Activated T-helper 2 cell treated with anti-CD3 and anti-CD28 coated beads, Interferon-gamma antibody, Interleukin-2, Interleukin-4, amounts not matched to agents 10 μg/mL and 5 μg/mL and 100 μg/mL, durations not matched to agents 14 hours and 24 hours and 36 hours (primary cell): ENCODE measurements at regions not wholly inside any gene's neighbourhood (a gene's known extent, or its start where the extent isn't known, plus 50 kb on each side); places are given as distances from the start of the nearest gene placed in this dataset.
"Not testable (repeated sequence)": the region's sequence is repeated elsewhere in the genome, so short reads cannot be mapped to it uniquely, and the experiment has no call there.

Experiments
- DNase-seq: peaks from one replicate; pipeline ENCODE4 v3.0.0; 2021; ENCODE audit warnings: low spot score
- H3K27ac Mint-ChIP-seq: one replicate; pipeline ENCODE4 v1.8.0; 2021; ENCODE audit warnings: mixed read lengths
- H3K27me3 Mint-ChIP-seq: one replicate; pipeline ENCODE4 v1.8.0; 2021; ENCODE audit warnings: low read depth, mixed read lengths
- H3K36me3 Mint-ChIP-seq: one replicate; pipeline ENCODE4 v1.8.0; 2021; ENCODE audit warnings: low read depth, mixed read lengths
- H3K4me1 Mint-ChIP-seq: one replicate; pipeline ENCODE4 v1.8.0; 2021; ENCODE audit warnings: low read depth, mixed read lengths
- H3K4me3 Mint-ChIP-seq: one replicate; pipeline ENCODE4 v1.8.0; 2021; ENCODE audit warnings: low read depth, mild to moderate bottlenecking, moderate library complexity, mixed read lengths
- H3K9me3 Mint-ChIP-seq: one replicate; pipeline ENCODE4 v1.8.0; 2021; ENCODE audit warnings: mixed read lengths
- intact Hi-C: fragments of 100-400 bp; cut with micrococcal nuclease; formaldehyde crosslinking; loops from one replicate; pipeline ENCODE4 v1.15.1; 2023

- Mint-ChIP-seq H3K9me3 (no peaks in the 10 kb centered on the region), H3K36me3 (no peaks in the 10 kb centered on the region), H3K27ac (no peak overlapping the region), H3K4me1 (no peaks in the 10 kb centered on the region), H3K27me3 (no peaks in the 10 kb centered on the region), H3K4me3 (no peak overlapping the region)
- intact Hi-C loops: no loop called here
- no peak for DNase-seq
These were observed 610.5 kb upstream of the MAN1A1 start for GRCh38 chr6:119960036-119960435.

- no peaks in the 10 kb centered on the region for H3K9me3 Mint-ChIP-seq
- H3K4me1 Mint-ChIP-seq: no peaks in the 10 kb centered on the region
- DNase-seq: no peak
- H3K27ac Mint-ChIP-seq: no peak overlapping the region
- intact Hi-C loops: no loop called here
- no peak overlapping the region for H3K4me3 Mint-ChIP-seq
- no peaks in the 10 kb centered on the region for H3K36me3 Mint-ChIP-seq
- H3K27me3 Mint-ChIP-seq: no peaks in the 10 kb centered on the region
These were observed 607.6 kb upstream of the MAN1A1 start for GRCh38 chr6:119957195-119957594.

- Mint-ChIP-seq H3K4me3 (no peak overlapping the region), H3K4me1 (no peaks in the 10 kb centered on the region), H3K36me3 (no peaks in the 10 kb centered on the region), H3K9me3 (no peaks in the 10 kb centered on the region), H3K27ac (no peak overlapping the region), H3K27me3 (no peaks in the 10 kb centered on the region)
- no peak for DNase-seq
- intact Hi-C loops: no loop called here
These were observed 603.1 kb upstream of the MAN1A1 start for GRCh38 chr6:119952696-119953095.

- Mint-ChIP-seq H3K27ac (no peak overlapping the region), H3K9me3 (no peaks in the 10 kb centered on the region), H3K4me1 (no peaks in the 10 kb centered on the region), H3K4me3 (no peak overlapping the region), H3K36me3 (no peaks in the 10 kb centered on the region), H3K27me3 (no peaks in the 10 kb centered on the region)
- intact Hi-C loops: no loop called here
- DNase-seq: no peak
These were observed 601.1 kb upstream of the MAN1A1 start for GRCh38 chr6:119950681-119951080.

- DNase-seq: no peak
- Mint-ChIP-seq H3K4me3 (no peak overlapping the region), H3K36me3 (no peaks in the 10 kb centered on the region), H3K4me1 (no peaks in the 10 kb centered on the region), H3K27me3 (no peaks in the 10 kb centered on the region), H3K27ac (no peak overlapping the region), H3K9me3 (no peaks in the 10 kb centered on the region)
- intact Hi-C loops: no loop called here
These were observed 592.7 kb upstream of the MAN1A1 start for GRCh38 chr6:119942078-119942752.

GRCh38 chr6:119938752-119939151, 589.2 kb upstream of the MAN1A1 start:
- H3K9me3 Mint-ChIP-seq: no peaks in the 10 kb centered on the region
- H3K27me3 Mint-ChIP-seq: no peaks in the 10 kb centered on the region
- intact Hi-C loops: no loop called here

GRCh38 chr6:119934816-119935215, 585.3 kb upstream of the MAN1A1 start:
- intact Hi-C loops: no loop called here
- Mint-ChIP-seq H3K4me1 (no peaks in the 10 kb centered on the region), H3K36me3 (no peaks in the 10 kb centered on the region), H3K9me3 (no peaks in the 10 kb centered on the region), H3K4me3 (no peak overlapping the region), H3K27ac (no peak overlapping the region), H3K27me3 (no peaks in the 10 kb centered on the region)
- DNase-seq: no peak

More at GRCh38 chr6:119938752-119939151, 589.2 kb upstream of the MAN1A1 start:
- no peak for DNase-seq
- H3K27ac Mint-ChIP-seq: no peak overlapping the region
- H3K36me3 Mint-ChIP-seq: no peaks in the 10 kb centered on the region
- H3K4me1 Mint-ChIP-seq: no peaks in the 10 kb centered on the region
- H3K4me3 Mint-ChIP-seq: no peak overlapping the region

GRCh38 chr6:119929121-119929520, 579.6 kb upstream of the MAN1A1 start:
- no peaks in the 10 kb centered on the region for H3K36me3 Mint-ChIP-seq
- H3K4me3 Mint-ChIP-seq: no peak overlapping the region
- intact Hi-C loops: no loop called here
- H3K4me1 Mint-ChIP-seq: no peaks in the 10 kb centered on the region
- no peaks in the 10 kb centered on the region for H3K27me3 Mint-ChIP-seq
- H3K9me3 Mint-ChIP-seq: peaks cover 16% of the 10 kb centered on the region
- DNase-seq: no peak
- H3K27ac Mint-ChIP-seq: no peak overlapping the region

- H3K27ac Mint-ChIP-seq, intact Hi-C loops, DNase-seq, H3K27me3 Mint-ChIP-seq, H3K4me3 Mint-ChIP-seq, H3K36me3 Mint-ChIP-seq, H3K4me1 Mint-ChIP-seq: not testable (repeated sequence)
- peaks cover 46% of the 10 kb centered on the region for H3K9me3 Mint-ChIP-seq
These were observed 575.3 kb upstream of the MAN1A1 start for GRCh38 chr6:119924888-119925287.

- Mint-ChIP-seq H3K4me3 (no peak overlapping the region), H3K9me3 (peaks cover 46% of the 10 kb centered on the region), H3K4me1 (no peaks in the 10 kb centered on the region), H3K27ac (no peak overlapping the region), H3K36me3 (no peaks in the 10 kb centered on the region), H3K27me3 (no peaks in the 10 kb centered on the region)
- intact Hi-C loops: no loop called here
- DNase-seq: no peak
These were observed 573.3 kb upstream of the MAN1A1 start for GRCh38 chr6:119922814-119923213.

- H3K4me3 Mint-ChIP-seq: no peak overlapping the region
- intact Hi-C loops: no loop called here
- H3K4me1 Mint-ChIP-seq: no peaks in the 10 kb centered on the region
- H3K27ac Mint-ChIP-seq: no peak overlapping the region
- peaks cover 46% of the 10 kb centered on the region for H3K9me3 Mint-ChIP-seq
- H3K27me3 Mint-ChIP-seq: no peaks in the 10 kb centered on the region
- no peaks in the 10 kb centered on the region for H3K36me3 Mint-ChIP-seq
- DNase-seq: no peak
These were observed 572.0 kb upstream of the MAN1A1 start for GRCh38 chr6:119921491-119922010.

- no peaks in the 10 kb centered on the region for H3K27me3 Mint-ChIP-seq
These were observed 567.6 kb upstream of the MAN1A1 start for GRCh38 chr6:119917186-119917585.

GRCh38 chr6:119915971-119916370, 566.4 kb upstream of the MAN1A1 start:
- Mint-ChIP-seq H3K27ac (no peak overlapping the region), H3K9me3 (peaks cover 4% of the 10 kb centered on the region), H3K36me3 (no peaks in the 10 kb centered on the region), H3K4me1 (no peaks in the 10 kb centered on the region), H3K4me3 (no peak overlapping the region), H3K27me3 (no peaks in the 10 kb centered on the region)
- intact Hi-C loops: no loop called here
- no peak for DNase-seq

More at GRCh38 chr6:119917186-119917585, 567.6 kb upstream of the MAN1A1 start:
- peaks cover 14% of the 10 kb centered on the region for H3K9me3 Mint-ChIP-seq
- H3K4me3 Mint-ChIP-seq: no peak overlapping the region
- DNase-seq: no peak
- no peaks in the 10 kb centered on the region for H3K36me3 Mint-ChIP-seq
- H3K27ac Mint-ChIP-seq: no peak overlapping the region
- no peaks in the 10 kb centered on the region for H3K4me1 Mint-ChIP-seq
- intact Hi-C loops: no loop called here
